M059J (cell line): ENCODE measurements at regions not wholly inside any gene's neighbourhood (a gene's known extent, or its start where the extent isn't known, plus 50 kb on each side); places are given as distances from the start of the nearest gene placed in this dataset.
"Not testable (repeated sequence)": the region's sequence is repeated elsewhere in the genome, so short reads cannot be mapped to it uniquely, and the experiment has no call there.

ENCODE experiments used
- DNase-seq: peaks from one replicate; pipeline ENCODE4 v3.0.0-alpha.2; 2012; ENCODE audit warnings: low read depth

- DNase-seq = peak; percentile 87
These were observed 50.7 kb upstream of the TNFSF4 start for GRCh38 chr1:173257805-173258204.

DNA sequence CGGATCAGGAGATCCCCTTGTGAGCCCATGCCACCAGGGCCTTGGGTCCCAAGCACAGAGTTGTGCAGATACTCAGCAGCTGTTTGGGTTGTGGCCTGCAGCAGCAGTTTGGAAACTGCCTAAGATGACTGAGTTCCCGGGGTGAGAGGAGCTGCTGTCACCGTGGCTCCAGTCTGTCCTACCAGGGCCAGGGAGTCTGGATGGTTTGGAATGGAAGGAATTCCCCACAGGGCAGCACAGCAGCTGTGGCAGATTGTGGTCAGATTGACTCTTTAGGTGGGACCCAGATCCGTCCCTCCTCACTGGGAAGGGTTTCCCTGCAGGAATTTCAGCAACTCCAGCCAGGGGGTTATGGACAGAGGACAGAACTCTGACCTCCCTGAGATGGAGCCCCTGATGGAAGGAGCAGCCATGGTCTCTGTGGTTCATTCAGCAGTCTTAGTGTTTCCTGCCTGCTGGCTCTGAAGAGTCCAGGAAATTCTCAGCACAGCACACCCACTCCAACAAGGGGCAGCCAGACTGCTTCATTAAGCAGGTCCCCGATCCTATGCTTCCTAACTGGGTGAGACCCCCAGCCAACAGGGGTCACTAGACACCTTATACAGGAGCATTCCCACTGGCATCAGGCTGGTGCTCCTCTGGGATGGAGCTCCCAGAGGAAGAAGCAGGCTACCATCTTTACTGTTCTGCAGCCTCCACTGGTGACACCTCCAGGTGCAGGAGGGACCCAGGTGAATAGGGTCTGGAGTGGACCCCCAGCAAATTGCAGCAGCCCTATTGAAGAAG lies 51.5 kb upstream of the TNFSF4 start:
- DNase-seq = peak; percentile 87

DNA sequence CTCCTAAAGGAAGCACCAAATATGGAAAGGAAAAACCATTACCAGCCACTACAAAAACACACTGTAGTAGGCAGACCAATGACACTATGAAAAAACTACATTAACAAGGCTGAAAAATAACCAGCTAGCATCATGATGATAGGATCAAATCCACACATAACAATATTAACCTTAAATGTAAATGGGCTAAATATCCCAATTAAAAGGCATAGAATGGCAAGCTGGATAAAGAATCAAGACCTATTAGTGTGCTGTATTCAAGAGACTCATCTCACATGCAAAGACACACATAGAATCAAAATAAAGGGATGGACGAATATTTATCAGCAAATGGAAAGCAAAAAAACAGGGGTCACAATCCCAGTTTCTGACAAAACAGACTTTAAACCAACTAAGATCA lies 53.2 kb upstream of the TNFSF4 start:
- not testable (repeated sequence) for DNase-seq

GRCh38 chr1:173266841-173267240 lies 59.7 kb upstream of the TNFSF4 start:
- DNase-seq = no peak

DNA sequence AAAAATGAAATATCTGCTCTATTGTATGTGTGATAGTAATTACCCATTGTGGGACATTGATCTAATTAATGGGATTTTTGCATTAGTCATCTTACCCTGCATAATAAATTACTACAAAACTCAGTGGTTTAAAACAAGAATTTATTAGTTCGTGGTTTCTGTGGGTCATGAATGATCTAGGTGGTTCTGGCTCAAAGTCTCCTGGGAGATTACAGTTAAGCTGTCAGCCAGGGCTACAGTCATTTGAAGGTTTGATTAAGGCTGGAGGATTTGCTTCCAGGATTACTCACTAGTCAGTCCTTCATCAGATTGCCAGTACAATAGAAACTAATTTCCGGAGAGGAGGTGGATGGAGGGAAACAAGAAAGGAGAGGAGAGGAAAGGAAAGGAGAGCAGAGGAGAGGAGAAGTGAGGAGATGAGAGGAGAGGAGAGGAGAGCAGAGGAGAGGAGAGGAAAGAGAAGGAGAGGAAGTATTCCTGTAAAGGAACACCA lies 60.4 kb upstream of the TNFSF4 start:
- DNase-seq = peak; percentile 96

DNA sequence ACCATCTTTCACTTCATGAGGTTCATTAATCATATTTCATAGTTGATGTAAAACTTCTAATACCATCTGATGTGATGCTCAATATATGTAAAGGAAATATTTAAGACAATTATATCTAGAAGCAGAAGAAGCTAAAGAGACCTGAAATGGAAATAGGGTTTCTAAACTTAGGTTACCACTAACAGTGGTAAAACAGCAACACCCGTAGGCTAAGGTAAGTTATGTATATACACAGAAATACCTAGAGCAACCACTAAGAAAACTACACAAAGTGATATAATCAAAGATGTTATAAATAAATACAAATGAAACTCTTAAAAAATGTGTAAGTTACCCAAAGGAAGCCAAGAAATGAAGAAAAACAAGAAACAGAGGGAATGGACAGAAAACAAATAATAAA lies 61.1 kb upstream of the TNFSF4 start:
- DNase-seq = no peak

GRCh38 chr1:173268786-173269277 lies 61.7 kb upstream of the TNFSF4 start:
- DNase-seq = peak; percentile 27

DNA sequence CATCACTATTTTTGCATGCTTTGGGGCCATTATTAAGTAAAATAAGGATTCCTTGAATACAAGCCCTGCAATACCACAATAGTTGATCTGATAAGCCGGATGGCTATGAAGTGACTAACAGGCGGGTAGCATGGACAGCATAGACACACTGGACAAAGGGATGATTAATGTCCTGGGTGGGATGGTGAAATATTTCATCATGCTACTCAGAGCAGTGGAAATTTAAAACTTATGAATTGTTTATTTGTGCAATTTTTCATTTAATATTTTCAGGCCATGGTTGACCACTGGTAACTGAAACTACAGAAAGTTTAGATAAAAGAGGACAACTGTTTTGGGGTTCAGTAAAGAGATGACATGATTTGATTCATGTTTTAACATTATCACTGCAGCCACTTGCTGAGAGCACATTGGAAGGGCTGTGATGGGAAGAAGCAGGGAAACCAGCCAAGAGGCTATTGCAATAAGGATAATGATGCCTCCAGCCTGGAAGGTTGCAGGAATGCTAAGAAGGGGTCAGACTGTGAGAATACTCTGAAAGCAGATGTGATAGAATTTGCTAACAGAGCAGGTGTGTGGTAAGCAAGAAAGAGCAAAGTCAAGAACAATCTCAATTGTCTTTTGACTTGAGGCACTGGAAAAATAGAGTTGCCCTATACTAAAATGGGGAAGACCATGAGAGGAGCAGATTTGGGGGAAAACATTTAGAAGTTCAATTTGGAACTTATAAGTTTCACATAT lies 62.5 kb upstream of the TNFSF4 start:
- peak; percentile 96 for DNase-seq

GRCh38 chr1:173270243-173270642 lies 63.1 kb upstream of the TNFSF4 start:
- peak; percentile 34 for DNase-seq

GRCh38 chr1:173271021-173271420 lies 63.9 kb upstream of the TNFSF4 start:
- peak; percentile 54 for DNase-seq

DNA sequence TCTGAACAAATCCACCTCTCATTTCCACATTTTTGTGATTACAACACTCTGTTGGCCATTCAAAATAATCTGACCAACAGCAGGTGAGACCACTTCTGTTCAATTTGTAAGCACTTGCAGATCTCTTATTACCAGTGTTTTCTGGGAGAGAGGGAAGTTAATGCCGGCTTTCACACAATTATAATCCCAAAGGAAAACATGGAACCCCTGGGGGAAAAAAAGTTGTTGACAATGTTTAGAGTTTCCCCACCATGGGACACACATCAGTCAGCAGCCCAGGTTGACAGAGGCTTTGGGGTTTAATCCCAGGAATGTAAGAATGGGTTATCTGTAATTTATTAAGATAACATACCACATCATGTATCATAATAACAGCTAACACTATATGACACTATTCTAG lies 68.4 kb upstream of the TNFSF4 start:
- no peak for DNase-seq

GRCh38 chr1:173276922-173277800 lies 70.0 kb upstream of the TNFSF4 start:
- DNase-seq = no peak

DNA sequence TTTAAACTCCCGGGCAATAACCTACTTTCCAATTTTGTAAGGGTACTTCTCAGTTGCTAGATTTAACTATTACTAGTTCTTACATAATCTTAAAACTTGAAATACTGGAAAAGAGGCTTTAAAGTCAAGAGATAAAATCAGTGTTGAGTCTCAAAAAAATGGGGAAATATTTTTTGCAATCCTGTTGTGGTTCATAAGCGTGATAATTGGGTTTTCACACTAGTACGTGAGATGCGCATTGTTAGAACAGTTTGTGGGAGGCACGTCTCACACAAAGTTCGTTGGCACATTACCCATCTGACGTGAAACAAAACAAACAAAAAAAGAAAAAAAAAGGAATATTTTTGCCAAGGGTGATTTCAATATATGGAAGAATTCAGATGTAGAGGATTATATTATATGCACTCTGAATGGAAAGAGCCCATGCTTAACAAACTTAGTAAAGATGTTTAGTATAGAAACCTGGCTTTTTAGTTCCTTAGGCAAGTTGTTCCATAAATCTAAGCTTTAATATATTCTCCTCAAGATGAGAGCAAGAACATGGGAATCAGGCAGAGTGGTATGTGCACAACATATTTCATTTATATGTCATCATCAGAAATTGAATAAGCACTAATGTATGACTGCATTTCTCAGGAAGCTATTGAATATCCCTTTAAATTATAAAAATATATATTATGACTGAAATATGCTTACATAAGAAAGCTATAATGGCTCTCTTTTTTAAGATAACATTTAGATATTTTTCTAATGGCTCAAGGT lies 73.9 kb upstream of the TNFSF4 start:
- DNase-seq = no peak

- DNase-seq = no peak
These were observed 77.9 kb upstream of the TNFSF4 start for GRCh38 chr1:173285048-173285447.

GRCh38 chr1:173287785-173288184 lies 80.7 kb upstream of the TNFSF4 start:
- DNase-seq = no peak

DNA sequence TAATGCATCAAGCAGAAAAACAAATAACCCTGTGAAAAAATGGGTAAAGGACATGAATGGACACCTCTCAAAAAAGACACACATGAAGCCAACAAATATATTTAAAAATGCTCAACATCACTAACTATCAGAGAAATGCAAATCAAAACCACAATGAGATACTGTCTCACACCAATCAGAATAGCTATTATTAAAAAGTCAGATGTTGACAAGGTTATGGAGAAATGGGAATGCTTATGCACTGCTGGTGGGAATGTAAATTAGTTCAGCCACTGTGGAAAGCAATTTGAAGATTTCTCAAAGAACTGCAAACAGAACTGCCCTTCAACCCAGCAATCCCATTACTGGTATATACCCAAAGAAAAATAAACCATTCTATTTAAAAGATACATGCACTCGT lies 86.6 kb upstream of the TNFSF4 start:
- no peak for DNase-seq

DNA sequence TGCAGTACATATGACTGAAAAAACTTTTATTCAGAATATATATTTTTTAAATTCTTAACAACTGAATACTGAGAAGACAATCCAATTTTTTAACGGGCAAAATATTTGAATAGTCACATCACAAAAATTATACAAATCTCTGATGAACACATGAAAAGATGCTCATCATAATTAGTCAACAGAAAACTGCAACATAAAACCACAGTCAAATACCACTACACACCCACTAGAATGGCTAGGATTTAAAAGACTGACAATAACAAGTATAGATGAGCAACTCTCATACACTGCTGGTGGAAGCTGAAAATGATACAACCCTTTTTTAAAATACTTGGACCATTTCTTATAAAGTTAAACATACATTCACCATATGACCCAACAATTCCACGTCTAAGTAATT lies 87.7 kb upstream of the TNFSF4 start:
- DNase-seq = no peak

- DNase-seq = peak; percentile 14
These were observed 88.3 kb upstream of the TNFSF4 start for GRCh38 chr1:173295391-173295790.

GRCh38 chr1:173295995-173296394 lies 88.9 kb upstream of the TNFSF4 start:
- DNase-seq = peak; percentile 12

DNA sequence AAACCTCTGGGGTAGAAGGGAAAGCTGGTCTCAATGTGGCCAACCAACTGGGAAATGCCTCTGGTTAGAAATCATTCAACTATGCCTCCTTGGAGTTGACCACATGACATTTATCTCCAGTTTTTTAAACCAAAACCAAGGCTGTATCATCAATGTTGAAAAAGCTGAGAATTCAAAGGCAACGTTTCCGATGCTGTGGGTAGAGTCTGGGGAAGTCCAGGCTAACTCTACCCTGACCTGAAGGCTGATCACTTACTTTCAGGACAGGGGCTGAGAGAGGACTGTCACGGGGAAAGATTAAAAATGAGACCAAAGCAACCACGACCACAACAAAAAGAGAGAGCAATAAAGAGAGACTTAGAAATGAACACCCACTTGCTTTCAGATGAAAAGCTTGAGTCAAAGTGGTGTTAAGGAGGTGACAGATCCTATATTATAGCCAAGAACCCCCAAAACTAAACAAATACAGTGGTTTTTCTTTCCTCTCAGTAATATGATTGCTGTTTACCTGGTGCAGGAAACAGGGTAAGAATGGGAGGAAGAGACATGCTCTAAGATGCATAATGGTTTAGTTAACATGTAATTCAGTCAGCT lies 90.8 kb upstream of the TNFSF4 start:
- no peak for DNase-seq
